Right lobe of liver (tissue), 6 donors: ENCODE measurements at regions not wholly inside any gene's neighbourhood (a gene's known extent, or its start where the extent isn't known, plus 50 kb on each side); places are given as distances from the start of the nearest gene placed in this dataset.

Experiments
- ATAC-seq, 4 donors: fragments of 200-7000 bp; cut with Tn5 transposase; one replicate each; pipeline ENCODE4 v1.9.1; 2020; ENCODE audit warnings: mild to moderate bottlenecking in 4 of 4, moderate library complexity in 4 of 4
- DNase-seq, 3 donors: peaks; one replicate each; pipeline ENCODE4 v3.0.0-alpha.2; 2020
- H3K27ac ChIP-seq, 3 donors: fragments of 200-600 bp; one replicate each; pipeline ENCODE4 v1.8.0; 2022
- H3K27me3 ChIP-seq, 2 donors: fragments of 200-600 bp; one replicate each; pipeline ENCODE4 v1.8.0; 2022
- H3K36me3 ChIP-seq, 4 donors: fragments of 200-600 bp; sonication (generic) in 1 of 4; one replicate each; pipeline versions ENCODE4 v1.5.1 to v1.8.0; 2017 to 2022; ENCODE audit warnings: control low read depth in 1 of 4
- H3K4me1 ChIP-seq, 4 donors: fragments of 200-600 bp; sonication (generic) in 1 of 4; one replicate each; pipeline versions ENCODE4 v1.5.1 to v1.8.0; 2017 to 2022; ENCODE audit warnings: control low read depth in 1 of 4
- H3K4me3 ChIP-seq, 3 donors: fragments of 200-600 bp; one replicate each; pipeline ENCODE4 v1.8.0; 2022
- H3K9me3 ChIP-seq, 4 donors: fragments of 200-600 bp; sonication (generic) in 1 of 4; one replicate each; pipeline versions ENCODE4 v1.5.1 to v1.8.0; 2017 to 2022; ENCODE audit warnings: control low read depth in 1 of 4
- CTCF ChIP-seq, 4 donors: fragments of 200-600 bp in 3 of 4; fragments of 450-650 bp in 1 of 4; IDR thresholded peaks; one replicate each; pipeline versions ENCODE4 v1.5.1 to v1.8.0; 2016 to 2022; ENCODE audit warnings: antibody characterized with exemption in 4 of 4, mild to moderate bottlenecking in 2 of 4
- POLR2A ChIP-seq: fragments of 450-650 bp; IDR thresholded peaks from one replicate; pipeline ENCODE4 v1.6.1; 2017; ENCODE audit warnings: antibody characterized with exemption, mild to moderate bottlenecking
- WGBS: methylation state at CpG from one replicate; pipeline ENCODE4 v1.1.6; 2018; ENCODE audit warnings: low coverage, low lambda C conversion rate; ENCODE audit not compliant: insufficient coverage; ENCODE audit errors: missing lambda C conversion rate; 5-methylcytosine and 5-hydroxymethylcytosine counted together
- intact Hi-C, 2 donors: fragments of 100-400 bp; cut with DNase I; formaldehyde crosslinking; loops; one replicate each; pipeline versions ENCODE4 v1.11.2 to v1.14.1; 2022
- donor health status: DM: no; HTN: yes; CAD: no.
- donor health status: DM: no; HTN: no; CAD: no.
- donor health status: DM: no; HTN: no; CAD: no.
- donor health status: DM: no; HTN: yes; CAD: no.
- donor health status: DM: no; HTN: yes; CAD: no.

GRCh38 chr3:59167756-59168155 lies 117.9 kb upstream of the CFAP20DC start:
- Histone ChIP-seq H3K4me3 (no peak overlapping the region), H3K36me3 (no peaks in the 10 kb centered on the region), H3K27me3 (no peaks in the 10 kb centered on the region), H3K27ac (no peak overlapping the region), H3K4me1 (no peaks in the 10 kb centered on the region), H3K9me3 (no peaks in the 10 kb centered on the region)
- no peak for DNase-seq
- ATAC-seq: no peak
- TF ChIP-seq CTCF (IDR thresholded peaks at IDR 0.05) (no peak), POLR2A (no peak)
- intact Hi-C loops: no loop called here
- WGBS: 80% methylated on average over 1 of the region's 1 CpG

- TF ChIP-seq CTCF (IDR thresholded peaks at IDR 0.05): no peak
- no peak for TF ChIP-seq POLR2A
- DNase-seq (no peak), ATAC-seq (no peak)
- Histone ChIP-seq H3K4me1 (no peaks in the 10 kb centered on the region), H3K9me3 (no peaks in the 10 kb centered on the region), H3K27ac (no peak overlapping the region), H3K36me3 (no peaks in the 10 kb centered on the region), H3K27me3 (no peaks in the 10 kb centered on the region), H3K4me3 (no peak overlapping the region)
- intact Hi-C loops: no loop called here
- WGBS: 73% methylated on average over 2 of the region's 2 CpGs
Observed at GRCh38 chr3:59163953-59164352, 114.1 kb upstream of the CFAP20DC start.

- ATAC-seq (no peak), DNase-seq (no peak)
- WGBS: 74% methylated on average over 7 of the region's 7 CpGs
- Histone ChIP-seq H3K36me3 (no peaks in the 10 kb centered on the region), H3K4me1 (no peaks in the 10 kb centered on the region), H3K9me3 (no peaks in the 10 kb centered on the region), H3K27ac (no peak overlapping the region), H3K27me3 (no peaks in the 10 kb centered on the region), H3K4me3 (no peak overlapping the region)
- TF ChIP-seq POLR2A (no peak), CTCF (IDR thresholded peaks at IDR 0.05) (no peak)
- intact Hi-C loops: no loop called here
Observed at GRCh38 chr3:59161048-59161447, 111.2 kb upstream of the CFAP20DC start.

- no peaks in the 10 kb centered on the region for H3K4me1 ChIP-seq
- TF ChIP-seq CTCF (IDR thresholded peaks at IDR 0.05) (no peak), POLR2A (no peak)
- intact Hi-C loops: no loop called here
- 73% methylated on average over 4 of the region's 4 CpGs for WGBS
- H3K4me3 ChIP-seq: no peak overlapping the region
- H3K27me3 ChIP-seq: no peaks in the 10 kb centered on the region
- no peak overlapping the region for H3K27ac ChIP-seq
- DNase-seq (no peak), ATAC-seq (no peak)
- H3K9me3 ChIP-seq: no peaks in the 10 kb centered on the region
- H3K36me3 ChIP-seq: no peaks in the 10 kb centered on the region
Observed at GRCh38 chr3:59160133-59160746, 110.4 kb upstream of the CFAP20DC start.

GRCh38 chr3:59153648-59154047 lies 103.8 kb upstream of the CFAP20DC start:
- intact Hi-C loops: no loop called here
- TF ChIP-seq POLR2A (no peak), CTCF (IDR thresholded peaks at IDR 0.05) (no peak)
- Histone ChIP-seq H3K4me3 (no peak overlapping the region), H3K9me3 (no peaks in the 10 kb centered on the region), H3K36me3 (no peaks in the 10 kb centered on the region), H3K27ac (no peak overlapping the region), H3K27me3 (no peaks in the 10 kb centered on the region), H3K4me1 (no peaks in the 10 kb centered on the region)
- no peak for DNase-seq
- ATAC-seq: no peak
- WGBS: 60% methylated on average over 1 of the region's 1 CpG
